ENCODE measurements at regions not wholly inside any gene's neighbourhood (a gene's known extent, or its start where the extent isn't known, plus 50 kb on each side); places are given as distances from the start of the nearest gene placed in this dataset.

DNA sequence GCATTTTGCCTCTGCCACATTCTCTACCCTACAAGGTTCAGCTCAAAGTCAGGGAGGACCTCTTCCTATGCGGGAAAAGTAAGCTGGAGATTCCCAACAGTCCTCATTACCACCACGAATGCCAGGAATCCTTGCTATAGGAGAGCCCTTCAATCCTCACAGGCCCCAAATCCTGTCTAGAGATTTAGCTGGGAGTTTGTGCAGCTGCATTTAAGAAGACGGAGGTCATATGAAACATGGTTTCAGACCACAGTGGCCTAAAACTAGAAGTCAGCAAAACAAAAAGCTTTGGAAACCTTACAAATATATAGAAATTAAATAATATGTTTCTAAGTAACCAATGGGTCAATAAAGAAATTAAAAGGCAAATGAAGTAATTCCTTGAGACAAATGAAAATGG lies 415.3 kb upstream of the SETBP1 start:
- TF ChIP-seq EZH2phosphoT487 (conservative IDR thresholded peaks at IDR 0.05; ENCODE audit: low read length), result no peak
- TF ChIP-seq, protein P1, sequence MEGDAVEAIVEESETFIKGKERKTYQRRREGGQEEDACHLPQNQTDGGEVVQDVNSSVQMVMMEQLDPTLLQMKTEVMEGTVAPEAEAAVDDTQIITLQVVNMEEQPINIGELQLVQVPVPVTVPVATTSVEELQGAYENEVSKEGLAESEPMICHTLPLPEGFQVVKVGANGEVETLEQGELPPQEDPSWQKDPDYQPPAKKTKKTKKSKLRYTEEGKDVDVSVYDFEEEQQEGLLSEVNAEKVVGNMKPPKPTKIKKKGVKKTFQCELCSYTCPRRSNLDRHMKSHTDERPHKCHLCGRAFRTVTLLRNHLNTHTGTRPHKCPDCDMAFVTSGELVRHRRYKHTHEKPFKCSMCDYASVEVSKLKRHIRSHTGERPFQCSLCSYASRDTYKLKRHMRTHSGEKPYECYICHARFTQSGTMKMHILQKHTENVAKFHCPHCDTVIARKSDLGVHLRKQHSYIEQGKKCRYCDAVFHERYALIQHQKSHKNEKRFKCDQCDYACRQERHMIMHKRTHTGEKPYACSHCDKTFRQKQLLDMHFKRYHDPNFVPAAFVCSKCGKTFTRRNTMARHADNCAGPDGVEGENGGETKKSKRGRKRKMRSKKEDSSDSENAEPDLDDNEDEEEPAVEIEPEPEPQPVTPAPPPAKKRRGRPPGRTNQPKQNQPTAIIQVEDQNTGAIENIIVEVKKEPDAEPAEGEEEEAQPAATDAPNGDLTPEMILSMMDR (IDR thresholded peaks at IDR 0.05; ENCODE audit: insufficient read depth, low read length, poor library complexity, severe bottlenecking), result no peak
- no peaks in the 10 kb centered on the region for H3F3A ChIP-seq (ENCODE audit: insufficient read depth)
- H4K20me1 ChIP-seq (ENCODE audit: low read depth, low read length), result no peaks in the 10 kb centered on the region
- H3K79me2 ChIP-seq (ENCODE audit: insufficient read depth, low read length), result no peaks in the 10 kb centered on the region
- no peak overlapping the region for H3K4me3 ChIP-seq (ENCODE audit: insufficient read depth, low read length, poor library complexity, severe bottlenecking)
- H3K4me2 ChIP-seq (ENCODE audit: low read depth, low read length, poor library complexity, severe bottlenecking), result no peak overlapping the region
- H3K9me2 ChIP-seq (replicated peaks; ENCODE audit: insufficient read depth, low read length), result no peaks in the 10 kb centered on the region
- no peak overlapping the region for H2AFZ ChIP-seq (ENCODE audit: low read depth, low read length, severe bottlenecking)
- H3K27me3 ChIP-seq (ENCODE audit: low read length), result no peaks in the 10 kb centered on the region
- H3K27ac ChIP-seq (ENCODE audit: low read depth, low read length), result no peak overlapping the region
- H3K36me3 ChIP-seq (ENCODE audit: low read length), result no peaks in the 10 kb centered on the region
- peaks cover 2% of the 10 kb centered on the region; the same call in 1 of the 2 replicates for H3K9me3 ChIP-seq (ENCODE audit: insufficient read depth, low read length)
- H3K9ac ChIP-seq (ENCODE audit: low read length), result no peak overlapping the region

DNA sequence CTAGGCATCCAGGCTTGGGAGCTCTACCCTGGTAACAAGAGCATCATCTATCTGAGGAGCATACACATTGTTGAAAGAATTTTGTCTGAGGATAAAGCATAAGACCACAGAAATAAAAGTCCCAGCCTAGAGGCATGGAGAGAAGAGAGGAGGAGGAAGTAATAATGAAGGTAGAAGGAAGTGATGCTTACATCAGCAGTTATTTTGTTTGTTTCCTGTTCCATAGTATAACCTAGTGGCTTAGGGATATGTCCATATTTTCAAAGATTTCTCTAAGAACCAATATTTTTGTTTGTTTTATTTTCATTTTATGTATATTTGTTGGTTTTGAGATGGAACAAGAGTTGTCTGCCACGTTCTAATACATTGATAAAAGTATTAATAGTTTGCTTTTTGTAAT lies 407.4 kb upstream of the SETBP1 start:
- H3K27me3 ChIP-seq (ENCODE audit: low read length), result no peaks in the 10 kb centered on the region
- no peaks in the 10 kb centered on the region for H4K20me1 ChIP-seq (ENCODE audit: low read depth, low read length)
- TF ChIP-seq, protein P1 (IDR thresholded peaks at IDR 0.05; ENCODE audit: insufficient read depth, low read length, poor library complexity, severe bottlenecking), result no peak
- TF ChIP-seq EZH2phosphoT487 (conservative IDR thresholded peaks at IDR 0.05; ENCODE audit: low read length), result no peak
- H3K9me3 ChIP-seq (ENCODE audit: insufficient read depth, low read length), result no peaks in the 10 kb centered on the region
- H3K27ac ChIP-seq (ENCODE audit: low read depth, low read length), result no peak overlapping the region
- no peak overlapping the region for H3K4me2 ChIP-seq (ENCODE audit: low read depth, low read length, poor library complexity, severe bottlenecking)
- H2AFZ ChIP-seq (ENCODE audit: low read depth, low read length, severe bottlenecking), result no peak overlapping the region
- no peaks in the 10 kb centered on the region for H3K36me3 ChIP-seq (ENCODE audit: low read length)
- H3K4me3 ChIP-seq (ENCODE audit: insufficient read depth, low read length, poor library complexity, severe bottlenecking), result no peak overlapping the region
- no peaks in the 10 kb centered on the region for H3K9me2 ChIP-seq (replicated peaks; ENCODE audit: insufficient read depth, low read length)
- no peaks in the 10 kb centered on the region for H3F3A ChIP-seq (ENCODE audit: insufficient read depth)
- H3K9ac ChIP-seq (ENCODE audit: low read length), result no peak overlapping the region
- H3K79me2 ChIP-seq (ENCODE audit: insufficient read depth, low read length), result no peaks in the 10 kb centered on the region

DNA sequence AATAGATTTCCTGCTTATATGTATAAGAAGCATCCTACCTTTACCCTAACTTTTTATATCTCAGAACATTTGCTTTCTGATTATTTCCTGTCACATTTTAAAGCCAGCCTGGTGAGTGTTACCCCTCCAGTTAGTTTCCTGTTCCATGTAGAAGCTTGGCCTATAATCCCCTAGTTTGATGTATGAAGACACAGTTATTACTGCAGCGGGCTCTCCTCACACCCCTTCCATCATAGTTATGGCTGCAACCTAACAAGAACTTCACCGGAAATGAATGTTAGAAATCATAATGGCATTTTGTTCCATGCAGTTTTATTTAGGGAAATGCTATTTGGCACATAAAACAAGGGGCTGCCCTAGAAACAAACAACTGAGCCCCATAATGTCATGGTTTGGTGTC lies 400.2 kb upstream of the SETBP1 start:
- Histone ChIP-seq H3K9ac (ENCODE audit: low read length) (no peak overlapping the region), H3K4me3 (ENCODE audit: insufficient read depth, low read length, poor library complexity, severe bottlenecking) (no peak overlapping the region)
- TF ChIP-seq, protein P1 (IDR thresholded peaks at IDR 0.05; ENCODE audit: insufficient read depth, low read length, poor library complexity, severe bottlenecking), result no peak
- TF ChIP-seq EZH2phosphoT487 (conservative IDR thresholded peaks at IDR 0.05; ENCODE audit: low read length), result no peak

More for the DNA sequence above, 400.2 kb upstream of the SETBP1 start:
- H3K4me2 ChIP-seq (ENCODE audit: low read depth, low read length, poor library complexity, severe bottlenecking), result no peak overlapping the region
- H3K9me2 ChIP-seq (replicated peaks; ENCODE audit: insufficient read depth, low read length), result no peaks in the 10 kb centered on the region
- no peaks in the 10 kb centered on the region for H3K79me2 ChIP-seq (ENCODE audit: insufficient read depth, low read length)
- no peaks in the 10 kb centered on the region for H3K9me3 ChIP-seq (ENCODE audit: insufficient read depth, low read length)
- no peak overlapping the region for H3K27ac ChIP-seq (ENCODE audit: low read depth, low read length)
- no peaks in the 10 kb centered on the region for H4K20me1 ChIP-seq (ENCODE audit: low read depth, low read length)
- H3K27me3 ChIP-seq (ENCODE audit: low read length), result no peaks in the 10 kb centered on the region
- H3K36me3 ChIP-seq (ENCODE audit: low read length), result no peaks in the 10 kb centered on the region
- H3F3A ChIP-seq (ENCODE audit: insufficient read depth), result no peaks in the 10 kb centered on the region
- no peak overlapping the region for H2AFZ ChIP-seq (ENCODE audit: low read depth, low read length, severe bottlenecking)

Measured in SU-DHL-6 (cell line).